ENCODE measurements at regions not wholly inside any gene's neighbourhood (a gene's known extent, or its start where the extent isn't known, plus 50 kb on each side); places are given as distances from the start of the nearest gene placed in this dataset.
"Not testable (repeated sequence)": the region's sequence is repeated elsewhere in the genome, so short reads cannot be mapped to it uniquely, and the experiment has no call there.

GRCh38 chr12:60539592-60539991, 943.8 kb downstream of the SLC16A7 start:
- DNase-seq, result no peak

GRCh38 chr12:60568914-60569313, 973.1 kb downstream of the SLC16A7 start:
- no peak for DNase-seq

- DNase-seq, result no peak
Measured at GRCh38 chr12:60577607-60578006, 981.8 kb downstream of the SLC16A7 start.

- not testable (repeated sequence) for DNase-seq
Measured at GRCh38 chr12:60587664-60588063, 991.8 kb downstream of the SLC16A7 start.

GRCh38 chr12:60594035-60594711, 998.3 kb downstream of the SLC16A7 start:
- DNase-seq, result no peak

GRCh38 chr12:60602601-60603000, 1006.8 kb downstream of the SLC16A7 start:
- no peak for DNase-seq

- DNase-seq, result not testable (repeated sequence)
Measured at GRCh38 chr12:60603475-60603874, 1007.6 kb downstream of the SLC16A7 start.

GRCh38 chr12:60616400-60616799, 1020.6 kb downstream of the SLC16A7 start:
- DNase-seq, result no peak

GRCh38 chr12:60630796-60631195, 1035.0 kb downstream of the SLC16A7 start:
- no peak for DNase-seq

GRCh38 chr12:60644076-60644475, 1048.2 kb downstream of the SLC16A7 start:
- no peak for DNase-seq

- no peak for DNase-seq
Measured at GRCh38 chr12:60666895-60667294, 1071.1 kb downstream of the SLC16A7 start.

- no peak for DNase-seq
Measured at GRCh38 chr12:60672949-60673348, 1077.1 kb downstream of the SLC16A7 start.

- no peak for DNase-seq
Measured at GRCh38 chr12:60684988-60685655, 1089.3 kb downstream of the SLC16A7 start.

GRCh38 chr12:60689137-60689536, 1093.3 kb downstream of the SLC16A7 start:
- DNase-seq, result no peak

- no peak for DNase-seq
Measured at GRCh38 chr12:60693019-60693626, 1097.3 kb downstream of the SLC16A7 start.

- no peak for DNase-seq
Measured at GRCh38 chr12:60704171-60704914, 1108.5 kb downstream of the SLC16A7 start.

GRCh38 chr12:60710246-60710645, 1114.4 kb downstream of the SLC16A7 start:
- no peak for DNase-seq

GRCh38 chr12:60714141-60714900, 1118.5 kb downstream of the SLC16A7 start:
- no peak for DNase-seq

- no peak for DNase-seq
Measured at GRCh38 chr12:60724475-60724874, 1128.6 kb downstream of the SLC16A7 start.

GRCh38 chr12:60724984-60725383, 1129.2 kb downstream of the SLC16A7 start:
- DNase-seq, result no peak

GRCh38 chr12:60752589-60752988, 1156.8 kb downstream of the SLC16A7 start:
- no peak for DNase-seq

GRCh38 chr12:60758224-60758623, 1162.4 kb downstream of the SLC16A7 start:
- DNase-seq, result no peak

GRCh38 chr12:60760965-60761364, 1165.1 kb downstream of the SLC16A7 start:
- no peak for DNase-seq

All from activated CD4-positive, alpha-beta T cell treated with anti-CD3 and anti-CD28 coated beads, Interleukin-2, amount 50 U/mL, for 16 hours (primary cell).